Nephron progenitor cell (in vitro differentiated cells): ENCODE measurements at regions not wholly inside any gene's neighbourhood (a gene's known extent, or its start where the extent isn't known, plus 50 kb on each side); places are given as distances from the start of the nearest gene placed in this dataset.

Experiments used
- DNase-seq: peaks from one replicate; pipeline ENCODE4 v3.0.0; 2021
- H3K27ac Mint-ChIP-seq: 2 replicates; pipeline ENCODE4 v1.8.0; 2021; ENCODE audit warnings: mild to moderate bottlenecking, moderate library complexity, mixed read lengths
- H3K27me3 Mint-ChIP-seq: 2 replicates; pipeline ENCODE4 v1.8.0; 2021; ENCODE audit warnings: mild to moderate bottlenecking, low read depth, mixed read lengths; ENCODE audit not compliant: poor library complexity
- H3K36me3 Mint-ChIP-seq: 2 replicates; pipeline ENCODE4 v1.8.0; 2021; ENCODE audit warnings: low read depth, mixed read lengths
- H3K4me1 Mint-ChIP-seq: 2 replicates; pipeline ENCODE4 v1.8.0; 2021; ENCODE audit warnings: mixed read lengths
- H3K4me3 Mint-ChIP-seq: 2 replicates; pipeline ENCODE4 v1.8.0; 2021; ENCODE audit warnings: mild to moderate bottlenecking, moderate library complexity, mixed read lengths
- H3K9me3 Mint-ChIP-seq: 2 replicates; pipeline ENCODE4 v1.8.0; 2021; ENCODE audit warnings: mild to moderate bottlenecking, moderate library complexity, mixed read lengths
- TF ChIP-seq, protein P1 (sequence below): fragments of 200-600 bp; sonication (generic); IDR thresholded peaks from 2 replicates; pipeline ENCODE4 v1.5.0; 2021; ENCODE audit warnings: antibody characterized with exemption

DNA sequence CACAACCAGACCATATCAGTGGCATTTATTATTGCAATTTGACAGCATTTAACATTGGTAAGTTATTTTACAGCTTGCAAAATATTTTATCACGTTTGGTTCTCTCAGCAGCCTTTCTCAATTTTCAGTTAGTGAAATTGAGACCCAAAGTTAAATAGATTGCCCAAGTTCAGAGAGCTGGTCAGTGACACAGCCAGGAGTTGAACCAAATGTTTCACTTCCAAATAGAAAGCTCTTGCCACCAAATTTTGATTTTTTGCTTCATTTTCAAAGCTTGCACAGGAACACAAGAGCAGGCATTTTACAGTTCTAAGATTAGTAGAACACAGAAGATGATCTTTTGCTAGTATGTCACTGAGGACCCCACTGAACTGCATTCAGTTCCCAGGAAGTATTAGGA is 271.5 kb upstream of the C9orf72 start:
- peaks cover 4% of the 10 kb centered on the region for H3K9me3 Mint-ChIP-seq
- TF ChIP-seq, protein P1, sequence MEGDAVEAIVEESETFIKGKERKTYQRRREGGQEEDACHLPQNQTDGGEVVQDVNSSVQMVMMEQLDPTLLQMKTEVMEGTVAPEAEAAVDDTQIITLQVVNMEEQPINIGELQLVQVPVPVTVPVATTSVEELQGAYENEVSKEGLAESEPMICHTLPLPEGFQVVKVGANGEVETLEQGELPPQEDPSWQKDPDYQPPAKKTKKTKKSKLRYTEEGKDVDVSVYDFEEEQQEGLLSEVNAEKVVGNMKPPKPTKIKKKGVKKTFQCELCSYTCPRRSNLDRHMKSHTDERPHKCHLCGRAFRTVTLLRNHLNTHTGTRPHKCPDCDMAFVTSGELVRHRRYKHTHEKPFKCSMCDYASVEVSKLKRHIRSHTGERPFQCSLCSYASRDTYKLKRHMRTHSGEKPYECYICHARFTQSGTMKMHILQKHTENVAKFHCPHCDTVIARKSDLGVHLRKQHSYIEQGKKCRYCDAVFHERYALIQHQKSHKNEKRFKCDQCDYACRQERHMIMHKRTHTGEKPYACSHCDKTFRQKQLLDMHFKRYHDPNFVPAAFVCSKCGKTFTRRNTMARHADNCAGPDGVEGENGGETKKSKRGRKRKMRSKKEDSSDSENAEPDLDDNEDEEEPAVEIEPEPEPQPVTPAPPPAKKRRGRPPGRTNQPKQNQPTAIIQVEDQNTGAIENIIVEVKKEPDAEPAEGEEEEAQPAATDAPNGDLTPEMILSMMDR, result no peak
- H3K27me3 Mint-ChIP-seq, result peaks cover 3% of the 10 kb centered on the region

DNA sequence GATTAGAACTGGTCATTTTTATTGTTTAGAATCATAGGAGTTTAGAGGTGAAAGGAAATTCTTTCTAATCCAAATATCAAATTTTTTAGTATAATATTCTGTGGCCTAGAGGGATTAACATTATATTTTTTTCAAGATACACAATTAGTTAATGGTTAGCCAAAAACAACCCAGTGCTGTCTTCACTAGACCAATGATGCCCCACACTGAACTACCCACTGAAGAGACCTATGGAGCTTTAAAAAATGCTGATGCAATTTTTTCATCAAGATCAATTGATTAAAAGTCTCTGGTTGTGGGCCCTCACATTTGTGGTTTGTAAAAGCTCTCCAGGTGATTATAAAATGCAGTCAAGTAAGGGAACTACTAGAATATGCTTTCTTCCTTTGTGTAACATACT is 274.1 kb upstream of the C9orf72 start:
- Mint-ChIP-seq H3K27me3 (peaks cover 3% of the 10 kb centered on the region), H3K4me1 (peaks cover 30% of the 10 kb centered on the region), H3K27ac (no peak overlapping the region), H3K9me3 (peaks cover 4% of the 10 kb centered on the region), H3K4me3 (no peak overlapping the region), H3K36me3 (no peaks in the 10 kb centered on the region)
- DNase-seq, result no peak
- TF ChIP-seq, protein P1, result no peak

More for the DNA sequence above, 271.5 kb upstream of the C9orf72 start:
- Mint-ChIP-seq H3K4me1 (peaks cover 32% of the 10 kb centered on the region), H3K36me3 (no peaks in the 10 kb centered on the region), H3K27ac (no peak overlapping the region), H3K4me3 (no peak overlapping the region)
- no peak for DNase-seq

DNA sequence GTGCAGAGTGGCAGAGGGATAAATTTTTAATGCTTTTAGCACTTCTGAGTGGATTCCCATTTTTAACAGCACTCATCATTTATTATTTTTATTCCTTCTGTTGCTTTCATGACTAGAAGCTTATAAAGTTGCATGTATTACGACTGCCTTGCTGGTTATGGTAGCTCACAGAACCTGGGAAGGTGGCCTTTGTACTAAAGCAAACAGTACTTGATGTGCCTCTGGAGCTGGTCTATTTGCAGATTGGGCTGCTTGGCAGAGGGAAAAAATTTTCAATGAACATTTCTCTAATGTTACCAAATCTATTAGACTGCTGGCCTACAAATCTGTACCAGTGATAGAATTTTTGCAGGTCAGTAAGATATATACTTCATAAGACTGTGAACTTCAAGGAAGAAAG is 274.5 kb upstream of the C9orf72 start:
- TF ChIP-seq, protein P1, result no peak
- no peaks in the 10 kb centered on the region for H3K36me3 Mint-ChIP-seq
- H3K27ac Mint-ChIP-seq, result no peak overlapping the region
- DNase-seq, result no peak
- peaks cover 4% of the 10 kb centered on the region for H3K9me3 Mint-ChIP-seq
- peaks cover 3% of the 10 kb centered on the region for H3K27me3 Mint-ChIP-seq
- no peak overlapping the region for H3K4me3 Mint-ChIP-seq
- peaks cover 26% of the 10 kb centered on the region for H3K4me1 Mint-ChIP-seq

DNA sequence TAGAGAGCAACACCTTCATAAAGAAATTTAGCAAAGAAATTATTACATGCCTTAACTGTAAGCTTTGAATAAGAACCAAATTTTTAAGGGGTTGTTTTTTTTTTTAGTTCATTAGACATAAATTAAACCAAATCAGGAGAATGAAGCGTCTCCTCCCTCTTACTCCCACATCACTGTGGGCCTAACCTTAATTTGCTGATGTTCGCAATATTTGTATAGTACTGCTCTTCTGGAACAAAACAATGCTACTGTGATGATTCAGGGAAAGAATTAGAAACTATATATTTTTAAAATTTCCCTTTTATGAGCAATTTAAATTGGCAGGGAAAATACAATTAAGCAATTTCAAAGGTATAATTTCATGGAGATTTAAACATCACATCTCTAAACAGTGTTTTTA is 275.0 kb upstream of the C9orf72 start:
- DNase-seq, result no peak
- TF ChIP-seq, protein P1, result no peak
- H3K4me3 Mint-ChIP-seq, result no peak overlapping the region
- no peak overlapping the region for H3K27ac Mint-ChIP-seq
- peaks cover 4% of the 10 kb centered on the region for H3K9me3 Mint-ChIP-seq
- H3K27me3 Mint-ChIP-seq, result peaks cover 3% of the 10 kb centered on the region
- H3K36me3 Mint-ChIP-seq, result no peaks in the 10 kb centered on the region
- H3K4me1 Mint-ChIP-seq, result peaks cover 25% of the 10 kb centered on the region

DNA sequence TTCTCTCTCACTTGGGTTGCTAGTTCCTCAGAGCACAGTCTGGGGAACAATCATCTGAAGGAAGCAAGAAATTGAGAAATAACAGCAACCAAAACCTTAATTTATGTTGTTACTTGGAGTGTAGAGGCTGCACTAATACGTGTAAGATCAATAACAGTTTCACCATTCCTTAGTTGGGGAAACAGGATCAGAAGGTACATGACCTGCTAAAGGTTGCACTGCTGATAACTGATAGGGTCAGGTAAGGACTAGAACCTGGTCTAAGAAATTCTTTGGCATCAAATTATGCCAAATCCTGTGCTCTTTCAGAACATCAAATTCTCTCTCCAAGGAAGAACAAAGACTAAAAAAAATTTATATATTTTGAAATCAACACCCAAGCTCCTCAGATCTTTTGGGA is 278.6 kb upstream of the C9orf72 start:
- H3K27me3 Mint-ChIP-seq, result peaks cover 4% of the 10 kb centered on the region
- TF ChIP-seq, protein P1, result no peak
- no peaks in the 10 kb centered on the region for H3K9me3 Mint-ChIP-seq
- H3K4me1 Mint-ChIP-seq, result peaks cover 17% of the 10 kb centered on the region
- DNase-seq, result no peak
- H3K4me3 Mint-ChIP-seq, result no peak overlapping the region
- H3K27ac Mint-ChIP-seq, result no peak overlapping the region
- H3K36me3 Mint-ChIP-seq, result no peaks in the 10 kb centered on the region

DNA sequence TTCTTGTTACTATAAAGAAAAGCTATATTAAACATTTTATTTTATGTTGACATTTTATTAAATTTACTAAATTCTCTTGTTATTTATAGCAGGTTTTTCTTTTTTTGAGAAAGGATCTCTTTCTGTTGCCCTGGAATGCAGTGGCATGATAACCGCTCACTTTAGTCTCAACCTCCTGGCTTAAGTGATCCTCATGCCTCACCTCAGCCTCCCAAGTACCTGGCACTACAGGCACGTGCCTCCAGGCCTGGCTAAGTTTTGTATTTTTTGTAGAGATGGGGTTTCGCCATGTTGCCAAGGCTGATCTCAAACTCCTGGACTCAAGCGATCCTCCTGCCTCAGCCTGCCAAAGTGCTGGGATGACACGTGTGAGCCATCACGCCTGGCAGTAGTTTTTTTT is 280.2 kb upstream of the C9orf72 start:
- Mint-ChIP-seq H3K27ac (no peak overlapping the region), H3K36me3 (no peaks in the 10 kb centered on the region), H3K4me1 (peaks cover 6% of the 10 kb centered on the region), H3K4me3 (no peak overlapping the region), H3K27me3 (peaks cover 4% of the 10 kb centered on the region), H3K9me3 (no peaks in the 10 kb centered on the region)
- DNase-seq, result no peak
- TF ChIP-seq, protein P1, result no peak
